ENCODE measurements at regions not wholly inside any gene's neighbourhood (a gene's known extent, or its start where the extent isn't known, plus 50 kb on each side); places are given as distances from the start of the nearest gene placed in this dataset.

- no peak overlapping the region for H3K27ac ChIP-seq
- WGBS, 2 donors (ENCODE audit: low coverage in 1 of 2), result 63 to 84% methylated on average over 3 of the region's 3 CpGs
- H3K27me3 ChIP-seq, result no peaks in the 10 kb centered on the region
- no peak for ATAC-seq
- no peak overlapping the region for H3K4me3 ChIP-seq
- no peaks in the 10 kb centered on the region for H3K4me1 ChIP-seq
- TF ChIP-seq POLR2AphosphoS5 (IDR thresholded peaks at IDR 0.05) (no peak), EP300 (IDR thresholded peaks at IDR 0.05) (no peak)
- no peaks in the 10 kb centered on the region for H3K36me3 ChIP-seq
- no peaks in the 10 kb centered on the region for H3K9me3 ChIP-seq
Measured at GRCh38 chr3:157574531-157574930, 71.3 kb upstream of the VEPH1 start.

GRCh38 chr3:157573780-157574378 is 70.7 kb upstream of the VEPH1 start:
- no peak for ATAC-seq
- Histone ChIP-seq H3K36me3 (no peaks in the 10 kb centered on the region), H3K9me3 (no peaks in the 10 kb centered on the region), H3K4me3 (no peak overlapping the region), H3K27me3 (no peaks in the 10 kb centered on the region), H3K27ac (no peak overlapping the region), H3K4me1 (no peaks in the 10 kb centered on the region)
- 54 to 87% methylated on average over 1 of the region's 1 CpG for WGBS, 2 donors (ENCODE audit: low coverage in 1 of 2)
- TF ChIP-seq EP300 (IDR thresholded peaks at IDR 0.05), result no peak
- TF ChIP-seq, protein P1, sequence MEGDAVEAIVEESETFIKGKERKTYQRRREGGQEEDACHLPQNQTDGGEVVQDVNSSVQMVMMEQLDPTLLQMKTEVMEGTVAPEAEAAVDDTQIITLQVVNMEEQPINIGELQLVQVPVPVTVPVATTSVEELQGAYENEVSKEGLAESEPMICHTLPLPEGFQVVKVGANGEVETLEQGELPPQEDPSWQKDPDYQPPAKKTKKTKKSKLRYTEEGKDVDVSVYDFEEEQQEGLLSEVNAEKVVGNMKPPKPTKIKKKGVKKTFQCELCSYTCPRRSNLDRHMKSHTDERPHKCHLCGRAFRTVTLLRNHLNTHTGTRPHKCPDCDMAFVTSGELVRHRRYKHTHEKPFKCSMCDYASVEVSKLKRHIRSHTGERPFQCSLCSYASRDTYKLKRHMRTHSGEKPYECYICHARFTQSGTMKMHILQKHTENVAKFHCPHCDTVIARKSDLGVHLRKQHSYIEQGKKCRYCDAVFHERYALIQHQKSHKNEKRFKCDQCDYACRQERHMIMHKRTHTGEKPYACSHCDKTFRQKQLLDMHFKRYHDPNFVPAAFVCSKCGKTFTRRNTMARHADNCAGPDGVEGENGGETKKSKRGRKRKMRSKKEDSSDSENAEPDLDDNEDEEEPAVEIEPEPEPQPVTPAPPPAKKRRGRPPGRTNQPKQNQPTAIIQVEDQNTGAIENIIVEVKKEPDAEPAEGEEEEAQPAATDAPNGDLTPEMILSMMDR (IDR thresholded peaks at IDR 0.05), result no peak
- TF ChIP-seq POLR2AphosphoS5 (IDR thresholded peaks at IDR 0.05), result no peak
- no peak for TF ChIP-seq POLR2A (IDR thresholded peaks at IDR 0.05)

DNA sequence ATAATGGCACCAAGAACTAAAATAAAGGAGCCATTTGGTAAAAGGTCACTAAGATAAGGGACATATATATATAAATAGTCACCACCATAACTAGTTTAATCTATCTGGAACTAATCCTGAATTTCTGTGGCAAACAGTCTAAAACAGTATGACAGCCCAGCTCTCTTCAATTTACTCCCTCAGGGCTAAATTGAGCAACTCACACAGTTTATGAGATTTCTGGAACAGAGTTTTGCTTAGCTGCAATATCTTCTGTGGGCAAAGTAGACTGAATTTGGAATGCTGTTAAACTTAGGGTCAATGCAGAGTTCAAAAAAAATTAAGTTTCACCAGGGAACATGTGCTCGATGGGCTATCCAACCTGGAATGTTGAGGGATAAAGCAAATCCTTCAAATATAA is 70.1 kb upstream of the VEPH1 start:
- no peak overlapping the region for H3K27ac ChIP-seq
- 45% methylated on average over 1 of the region's 1 CpG; no CpG with 5 or more reads in 1 of the 2 donors for WGBS, 2 donors (ENCODE audit: low coverage in 1 of 2)
- no peaks in the 10 kb centered on the region for H3K36me3 ChIP-seq
- TF ChIP-seq POLR2AphosphoS5 (IDR thresholded peaks at IDR 0.05), result no peak
- no peak for TF ChIP-seq POLR2A (IDR thresholded peaks at IDR 0.05)
- TF ChIP-seq, protein P1 (IDR thresholded peaks at IDR 0.05), result no peak
- TF ChIP-seq EP300 (IDR thresholded peaks at IDR 0.05), result no peak
- no peaks in the 10 kb centered on the region for H3K4me1 ChIP-seq
- no peaks in the 10 kb centered on the region for H3K9me3 ChIP-seq
- H3K27me3 ChIP-seq, result no peaks in the 10 kb centered on the region
- no peak for ATAC-seq
- no peak overlapping the region for H3K4me3 ChIP-seq

DNA sequence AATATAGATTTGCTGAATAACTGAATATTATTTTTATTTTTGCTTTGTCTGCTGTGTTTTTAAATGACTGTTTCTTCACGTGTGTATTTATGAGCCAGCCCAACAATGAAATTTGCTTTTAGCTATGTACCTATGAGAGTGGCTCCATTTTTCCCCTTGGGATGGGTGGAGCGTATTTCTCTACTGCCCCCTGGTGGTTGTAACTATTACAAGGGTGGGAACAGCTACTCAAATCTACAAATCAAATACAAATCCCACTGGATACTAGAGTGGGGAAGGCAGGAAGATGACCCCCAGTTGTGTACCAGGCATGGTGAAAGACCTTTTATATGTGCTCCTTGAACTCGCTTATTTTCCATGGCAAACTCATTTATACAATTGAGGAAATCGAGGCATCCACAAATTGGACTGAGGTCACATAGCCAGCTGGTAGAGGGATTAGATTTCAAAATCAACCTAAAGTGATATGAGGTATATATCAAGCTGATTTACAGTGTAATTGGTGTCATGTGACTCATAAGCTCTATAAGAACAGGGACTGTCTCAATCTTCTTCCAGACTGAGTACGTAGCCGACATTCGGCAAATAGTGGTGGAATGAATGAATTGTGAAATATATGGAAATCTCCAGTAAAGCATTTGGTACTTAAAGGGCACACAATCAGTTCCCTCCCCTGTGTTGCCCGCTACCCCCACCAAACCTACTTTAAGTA is 69.5 kb upstream of the VEPH1 start:
- Histone ChIP-seq H3K27ac (no peak overlapping the region), H3K9me3 (no peaks in the 10 kb centered on the region), H3K4me3 (no peak overlapping the region), H3K27me3 (no peaks in the 10 kb centered on the region), H3K36me3 (no peaks in the 10 kb centered on the region), H3K4me1 (no peaks in the 10 kb centered on the region)
- no peak for TF ChIP-seq EP300 (IDR thresholded peaks at IDR 0.05)
- TF ChIP-seq, protein P1 (IDR thresholded peaks at IDR 0.05), result peak; percentile 57 to 72 (median 63)
- WGBS, 2 donors (ENCODE audit: low coverage in 1 of 2), result 77 to 79% methylated on average over 7 to 8 of the region's 8 CpGs
- ATAC-seq, result peak; percentile 55

GRCh38 chr3:157566596-157566995 is 63.4 kb upstream of the VEPH1 start:
- Histone ChIP-seq H3K9me3 (no peaks in the 10 kb centered on the region), H3K4me1 (no peaks in the 10 kb centered on the region), H3K4me3 (no peak overlapping the region), H3K36me3 (no peaks in the 10 kb centered on the region), H3K27me3 (no peaks in the 10 kb centered on the region), H3K27ac (no peak overlapping the region)
- 93 to 100% methylated on average over 1 of the region's 1 CpG for WGBS, 2 donors (ENCODE audit: low coverage in 1 of 2)
- no peak for ATAC-seq
- TF ChIP-seq POLR2AphosphoS5 (IDR thresholded peaks at IDR 0.05), result no peak
- no peak for TF ChIP-seq EP300 (IDR thresholded peaks at IDR 0.05)
- TF ChIP-seq, protein P1 (IDR thresholded peaks at IDR 0.05), result no peak
- TF ChIP-seq POLR2A (IDR thresholded peaks at IDR 0.05), result no peak

Data from gastroesophageal sphincter (tissue), 4 donors.